Daoy (cell line): ENCODE measurements at regions not wholly inside any gene's neighbourhood (a gene's known extent, or its start where the extent isn't known, plus 50 kb on each side); places are given as distances from the start of the nearest gene placed in this dataset.

Experiments
- DNase-seq: peaks from one replicate; pipeline ENCODE4 v3.0.0-alpha.2; 2015; ENCODE audit warnings: low read depth

DNA sequence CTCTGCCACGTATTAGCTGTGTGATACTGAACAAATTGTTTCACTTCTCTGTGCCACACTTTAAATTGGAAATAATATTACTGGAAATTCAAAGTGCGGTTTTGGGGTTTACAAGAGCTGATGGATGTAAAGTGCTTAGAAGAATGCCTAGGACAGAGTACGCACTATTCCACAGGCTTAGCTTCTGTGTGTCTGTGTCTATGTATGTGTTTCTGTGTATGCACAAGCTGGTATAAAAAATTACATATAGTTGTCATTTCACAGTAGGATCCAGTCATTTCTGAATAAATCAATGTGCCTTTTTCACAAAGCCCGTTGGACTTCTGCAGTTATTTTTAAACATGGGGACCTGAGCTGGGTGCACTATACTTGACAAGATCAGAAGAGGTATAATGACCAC is 370.4 kb downstream of the TUSC7 start:
- DNase-seq = no peak

DNA sequence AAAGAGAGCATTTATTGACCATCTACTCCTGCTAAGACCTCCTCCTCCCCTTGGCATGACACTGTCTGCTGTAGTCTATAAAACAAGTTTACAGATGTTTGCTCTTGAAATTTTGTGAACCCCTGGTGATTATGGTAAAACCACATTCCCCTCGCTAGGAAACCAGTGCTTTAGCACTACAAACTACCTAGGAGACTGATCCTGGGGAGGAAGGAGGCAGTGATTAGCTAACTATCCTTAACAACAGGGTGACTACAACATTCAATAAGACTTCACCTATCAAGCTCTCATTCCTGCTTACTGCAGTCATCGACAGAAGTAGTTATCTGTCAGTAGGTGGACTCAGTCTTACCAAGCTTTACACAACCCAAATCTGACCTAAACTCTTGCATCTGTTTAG is 371.3 kb downstream of the TUSC7 start:
- no peak for DNase-seq

DNA sequence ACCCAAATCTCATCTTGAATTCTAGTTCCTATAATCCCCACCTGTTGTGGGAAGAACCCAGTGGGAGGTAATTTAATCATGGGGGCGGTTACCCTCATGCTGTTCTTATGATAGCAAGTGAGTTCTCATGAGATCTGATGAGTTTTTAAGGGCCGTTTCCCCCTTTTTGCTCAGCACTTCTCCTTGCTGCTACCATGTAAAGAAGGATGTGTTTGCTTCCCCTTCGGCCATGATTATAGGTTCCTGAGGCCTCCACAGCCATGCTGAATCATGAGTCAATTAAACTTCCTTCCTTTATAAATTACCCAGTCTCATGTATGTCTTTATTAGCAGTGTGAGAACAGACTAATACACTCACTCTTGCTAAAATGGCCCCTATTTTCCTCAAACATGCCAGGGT is 374.7 kb downstream of the TUSC7 start:
- no peak for DNase-seq

DNA sequence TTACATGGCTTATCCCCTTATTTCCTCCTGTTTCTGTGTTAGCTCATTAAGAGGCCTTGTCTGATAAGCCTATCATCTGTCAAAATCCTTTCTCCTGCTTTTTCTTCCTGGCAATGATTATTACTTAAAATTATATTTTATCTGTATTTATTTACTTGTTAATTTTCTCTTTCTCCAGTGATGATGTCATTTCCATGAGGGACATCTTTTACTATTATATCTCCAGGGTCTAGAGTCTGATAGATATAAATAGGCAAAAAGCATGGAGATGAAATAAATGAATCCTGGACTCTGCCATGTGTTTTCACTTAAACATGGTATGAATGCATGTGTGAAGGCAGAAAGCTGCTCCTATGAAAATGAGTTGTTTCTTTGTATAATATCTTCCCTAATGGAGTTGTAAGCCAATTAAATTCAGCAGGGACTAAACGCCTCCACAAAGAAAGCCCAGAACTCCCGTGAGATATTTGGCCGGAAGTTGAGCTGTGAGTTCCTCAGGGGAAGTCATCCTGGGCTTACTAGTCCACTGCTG is 375.2 kb downstream of the TUSC7 start:
- DNase-seq = no peak

DNA sequence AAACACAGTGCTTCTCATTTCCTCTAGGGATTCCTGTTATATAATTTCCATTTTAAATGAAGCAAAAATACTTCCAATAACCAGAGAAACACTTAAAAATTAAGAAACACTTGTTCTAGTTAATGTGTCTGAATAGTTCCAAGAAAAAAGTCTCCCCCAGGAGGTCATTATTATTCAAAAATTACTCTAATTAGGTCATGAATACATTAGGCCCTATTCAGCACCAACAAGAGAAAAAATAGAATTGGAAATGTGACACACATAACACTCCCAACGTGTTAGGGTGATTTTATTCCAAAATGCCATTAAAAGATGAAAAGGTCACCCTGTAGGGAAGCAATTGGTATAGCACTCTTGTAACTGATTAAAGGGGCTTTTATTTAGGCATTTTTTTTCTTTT is 382.1 kb downstream of the TUSC7 start:
- DNase-seq = no peak

DNA sequence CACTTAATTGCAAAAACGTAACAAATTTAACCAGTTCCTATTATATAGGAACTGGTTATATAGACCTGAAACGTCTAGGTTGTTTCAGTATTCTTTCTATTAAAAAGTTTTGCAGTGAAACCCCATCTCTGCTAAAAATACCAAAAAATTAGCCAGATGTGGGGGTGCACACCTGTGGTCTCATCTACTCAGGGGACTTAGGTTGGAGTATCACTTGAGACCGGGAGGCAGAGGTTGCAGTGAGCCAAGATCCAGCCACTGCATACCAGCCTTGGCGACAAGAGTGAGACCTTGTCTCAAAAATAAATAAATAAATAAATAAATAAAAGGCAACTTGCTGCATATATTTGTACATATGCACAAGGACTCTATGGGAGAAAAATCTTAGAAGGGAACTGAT is 387.0 kb downstream of the TUSC7 start:
- DNase-seq = no peak

DNA sequence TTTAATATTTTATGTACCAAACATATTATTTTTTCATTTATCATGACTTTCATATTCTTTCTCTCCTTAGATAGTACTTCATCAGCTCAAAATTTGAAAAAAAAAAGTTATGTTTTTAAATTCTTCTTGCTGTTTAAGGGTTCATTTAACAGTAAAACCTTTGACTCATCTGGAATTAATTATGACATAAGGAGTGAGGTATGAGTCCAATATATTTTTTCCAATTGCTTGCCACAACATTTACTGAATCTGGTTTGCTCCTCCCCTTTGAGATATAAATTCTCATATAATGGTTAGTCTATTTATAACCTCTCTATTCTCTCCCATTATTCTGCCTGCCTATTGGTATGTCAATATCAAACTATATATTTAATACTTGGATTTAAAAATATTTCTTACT is 387.8 kb downstream of the TUSC7 start:
- no peak for DNase-seq

DNA sequence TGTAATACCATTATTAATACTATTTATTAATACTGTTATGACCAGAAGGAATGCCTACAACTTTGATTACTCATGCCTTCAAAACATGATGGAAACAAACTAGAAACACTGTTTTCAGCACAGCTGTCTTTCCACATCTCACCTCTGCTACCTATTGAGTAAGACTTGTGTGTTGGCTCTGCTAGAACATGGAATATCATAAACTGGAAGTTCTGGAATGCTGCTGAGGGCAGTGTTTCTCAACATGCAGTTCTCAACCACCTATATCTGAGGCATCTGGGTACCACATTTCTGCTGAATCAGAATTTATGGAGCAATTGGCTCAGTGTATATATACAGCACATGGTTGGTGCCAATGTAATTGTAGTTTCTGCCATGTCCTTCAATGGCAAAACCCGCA is 392.1 kb downstream of the TUSC7 start:
- no peak for DNase-seq

DNA sequence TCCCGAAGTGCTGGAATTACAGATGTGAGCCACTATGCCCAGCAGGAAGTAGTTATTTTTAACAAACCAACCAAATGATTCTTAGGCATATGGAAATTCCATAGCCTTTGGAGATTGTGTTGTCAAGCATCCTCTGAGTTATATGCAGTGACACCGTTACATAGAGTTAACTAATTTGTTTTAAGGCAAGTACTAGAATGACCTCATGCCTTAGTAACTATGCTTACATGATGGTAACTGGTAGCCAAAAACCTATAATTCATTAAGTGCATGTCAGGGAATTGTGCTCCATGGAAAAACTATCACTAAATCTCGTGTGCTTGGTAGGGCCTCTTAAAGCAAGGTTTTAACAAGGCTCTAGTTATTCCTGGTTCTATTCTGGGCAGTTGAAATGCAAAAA is 392.8 kb downstream of the TUSC7 start:
- no peak for DNase-seq

DNA sequence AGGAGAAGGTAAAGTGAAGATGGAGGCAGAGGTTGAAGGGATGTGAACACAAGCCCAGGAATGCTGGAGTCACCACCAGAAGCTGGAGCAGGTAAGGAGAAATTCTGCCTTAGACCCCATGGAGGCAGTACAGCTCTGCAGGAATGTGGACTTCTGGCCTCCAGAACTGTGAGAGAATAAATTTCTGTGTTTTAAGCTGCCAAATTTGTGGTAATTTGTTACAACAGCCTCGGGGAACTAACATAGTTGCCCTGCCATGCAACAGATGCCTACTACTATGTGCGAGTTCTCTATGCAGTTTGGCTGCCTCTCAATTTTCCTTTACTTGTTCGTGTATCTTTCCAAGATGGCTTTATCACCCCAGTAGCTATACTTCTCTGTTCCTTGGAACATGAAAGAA is 394.1 kb downstream of the TUSC7 start:
- no peak for DNase-seq

DNA sequence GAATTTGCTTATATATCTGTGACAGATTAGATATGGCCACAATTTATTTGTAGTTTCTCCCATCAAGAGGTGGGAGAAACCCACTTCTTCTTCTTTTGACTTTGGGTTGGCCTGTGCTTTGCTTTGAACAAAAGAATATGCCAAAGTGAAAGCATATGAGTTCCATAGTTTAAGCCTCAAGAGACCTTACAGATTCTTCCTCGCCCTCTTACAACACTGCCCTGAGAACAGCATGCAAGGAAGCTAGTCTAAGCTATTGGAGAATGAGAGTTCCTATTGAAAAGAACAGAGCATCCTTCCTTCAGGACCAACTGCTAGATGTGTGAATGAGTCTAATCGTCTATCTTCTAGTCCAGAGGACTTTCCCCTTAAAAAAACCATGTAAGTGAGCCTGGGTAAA is 394.8 kb downstream of the TUSC7 start:
- no peak for DNase-seq

DNA sequence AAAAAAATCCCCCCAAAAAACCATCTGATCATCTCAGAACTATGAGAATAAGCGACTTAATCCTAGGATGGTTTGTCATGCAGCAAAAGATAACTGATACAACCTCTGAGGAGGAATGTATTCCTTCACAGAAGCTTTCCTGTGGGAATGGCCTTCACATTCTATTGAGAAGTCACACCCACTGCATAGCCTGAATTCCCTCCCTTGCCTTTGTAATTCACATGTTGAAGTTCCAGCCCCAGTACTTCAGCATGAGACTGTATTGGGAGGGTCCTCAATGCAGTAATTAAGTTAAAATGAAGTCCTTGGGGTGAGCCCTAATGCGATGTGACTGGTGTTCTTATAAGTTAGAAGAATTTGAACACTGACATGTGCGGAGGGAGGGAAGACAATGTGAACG is 395.2 kb downstream of the TUSC7 start:
- DNase-seq = no peak

DNA sequence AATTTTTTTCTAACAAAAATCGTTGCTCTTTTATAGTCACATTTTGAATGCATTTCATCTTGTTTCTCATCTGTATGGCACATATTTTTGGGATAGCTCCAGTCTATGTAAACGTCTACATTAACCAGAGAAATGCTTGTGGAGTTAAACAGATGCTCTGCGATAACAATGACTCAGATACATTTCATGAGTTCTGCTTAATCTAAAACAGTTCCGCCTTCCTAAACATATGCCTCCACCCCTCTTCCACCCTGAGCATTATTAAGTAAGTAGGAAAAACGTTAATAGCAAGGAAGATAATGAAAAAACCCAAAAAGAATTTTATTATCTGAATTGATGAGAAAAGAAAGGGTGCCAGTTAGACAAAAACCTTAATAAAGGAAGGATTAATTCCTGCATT is 396.1 kb downstream of the TUSC7 start:
- DNase-seq = no peak

DNA sequence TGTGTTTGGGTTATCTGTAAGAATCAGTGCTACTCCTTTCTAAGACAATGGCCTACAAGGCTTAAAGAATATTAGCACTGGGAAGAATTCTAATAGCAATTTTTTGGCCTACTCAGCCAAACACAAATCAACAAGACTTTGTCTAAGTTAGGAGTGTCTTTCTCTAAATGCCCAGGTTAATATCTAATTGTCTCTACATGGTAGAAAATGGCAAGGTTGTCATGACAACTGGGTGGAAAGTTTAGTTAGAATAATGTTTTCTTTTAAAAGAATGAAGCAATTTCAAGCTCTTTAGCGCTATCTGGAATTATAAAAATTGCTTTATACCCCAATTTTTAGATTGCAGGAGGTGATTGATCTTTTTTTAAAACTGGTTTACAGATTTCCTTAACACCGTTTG is 396.8 kb downstream of the TUSC7 start:
- no peak for DNase-seq

DNA sequence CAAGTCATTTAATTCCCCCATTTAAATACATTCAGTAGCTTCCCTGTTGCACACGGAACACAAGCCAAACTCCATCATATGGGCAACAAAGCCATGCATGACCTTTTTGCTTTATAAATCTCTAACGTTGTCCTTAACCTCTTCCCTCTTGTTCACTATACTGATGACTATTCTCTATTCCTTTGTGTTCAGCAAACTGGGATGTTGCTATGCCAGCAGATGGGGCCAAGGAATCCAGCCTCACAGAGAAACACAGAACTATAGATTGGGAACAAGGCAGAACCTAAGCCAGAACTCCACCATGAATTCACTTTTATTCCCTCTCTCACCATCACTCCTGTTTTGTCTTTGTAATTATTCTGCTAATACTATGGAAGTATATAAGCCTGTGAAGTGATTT is 398.4 kb downstream of the TUSC7 start:
- no peak for DNase-seq

DNA sequence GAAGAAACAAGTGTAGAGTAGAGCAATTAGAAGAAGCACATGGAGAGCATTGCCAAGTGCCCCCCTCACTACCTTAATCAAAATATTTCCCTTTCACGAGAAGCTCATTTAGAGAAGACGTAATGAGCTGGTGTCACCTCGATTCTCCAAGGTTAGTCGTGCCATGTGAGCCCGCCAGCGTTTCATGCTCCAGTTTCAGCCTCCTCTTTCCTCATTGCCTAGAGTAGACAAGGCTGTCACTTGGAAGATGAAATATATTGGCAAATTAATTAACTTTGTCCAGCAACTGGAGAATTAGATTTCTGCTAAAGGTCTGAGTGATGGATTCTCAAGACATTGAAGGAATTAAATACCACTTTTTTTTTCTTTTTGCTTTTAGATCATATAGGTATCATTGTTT is 399.6 kb downstream of the TUSC7 start:
- no peak for DNase-seq

DNA sequence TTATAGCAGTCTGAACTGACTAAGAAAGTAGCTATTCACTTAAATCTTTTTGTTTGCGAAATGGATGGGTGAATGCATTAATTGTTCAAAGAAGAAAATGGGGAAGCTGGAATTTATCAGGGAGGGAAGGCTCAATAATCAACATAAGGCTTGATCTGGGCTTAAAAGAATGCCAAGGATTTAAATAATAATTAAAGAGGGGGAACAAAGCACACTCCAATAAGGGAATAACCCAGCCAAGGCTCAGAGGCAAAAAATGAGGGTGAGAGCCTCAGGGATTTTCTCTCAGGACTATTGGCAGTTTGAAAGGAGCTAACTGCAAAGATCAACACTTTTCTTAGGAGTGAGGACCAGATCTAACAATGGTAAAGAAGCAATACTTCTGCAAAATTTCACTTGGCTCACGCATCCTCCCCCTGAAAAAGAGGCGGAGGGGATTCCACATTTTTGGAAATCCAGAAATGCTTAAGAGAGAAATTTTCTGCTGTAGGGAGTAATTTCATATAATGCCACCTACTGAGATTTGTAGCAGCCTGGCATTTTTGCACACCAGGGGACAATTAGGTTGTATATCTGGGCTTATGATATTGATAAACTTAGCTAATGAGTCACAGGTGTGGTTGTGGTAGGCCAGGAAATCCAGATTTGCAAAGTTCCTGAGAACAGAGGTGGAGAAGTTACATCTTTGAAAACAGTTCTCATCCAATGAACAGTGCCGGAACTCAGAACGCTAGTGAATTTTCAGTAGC is 405.1 kb downstream of the TUSC7 start:
- no peak for DNase-seq

DNA sequence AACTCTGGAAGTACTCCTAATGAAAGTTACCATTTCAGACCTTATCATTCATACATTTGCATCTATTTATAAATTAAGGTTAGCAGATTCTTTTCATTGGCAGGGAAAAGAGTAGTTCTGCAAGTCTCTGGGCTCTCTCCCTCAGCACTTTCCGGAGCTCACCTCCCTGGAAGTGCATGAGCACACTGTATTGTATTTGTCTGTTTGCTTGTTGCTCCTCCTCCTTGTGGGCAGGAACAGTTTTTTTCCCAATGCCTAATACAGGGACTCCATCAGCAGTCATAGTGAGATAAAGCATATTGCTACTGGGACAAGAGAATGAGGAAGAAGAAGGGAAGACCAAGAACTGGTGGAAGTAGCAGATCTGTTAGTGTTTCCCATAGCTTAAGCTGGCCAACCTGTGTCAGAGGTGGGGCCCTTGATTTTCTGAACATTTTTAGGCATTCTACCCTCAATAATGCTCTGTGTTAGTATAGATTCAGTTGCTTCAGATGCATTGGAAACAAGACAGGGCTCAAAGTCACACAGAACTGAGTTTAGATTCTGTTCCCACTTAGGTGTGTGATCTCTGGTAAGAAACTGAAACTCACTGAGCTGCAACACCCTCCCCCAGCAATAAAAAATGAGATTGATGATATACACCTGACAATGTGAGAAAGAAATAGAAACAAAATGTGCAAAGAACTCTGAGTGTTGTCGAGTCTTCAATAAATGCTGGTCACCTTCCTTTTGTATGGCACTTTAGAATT is 407.8 kb downstream of the TUSC7 start:
- DNase-seq = no peak

DNA sequence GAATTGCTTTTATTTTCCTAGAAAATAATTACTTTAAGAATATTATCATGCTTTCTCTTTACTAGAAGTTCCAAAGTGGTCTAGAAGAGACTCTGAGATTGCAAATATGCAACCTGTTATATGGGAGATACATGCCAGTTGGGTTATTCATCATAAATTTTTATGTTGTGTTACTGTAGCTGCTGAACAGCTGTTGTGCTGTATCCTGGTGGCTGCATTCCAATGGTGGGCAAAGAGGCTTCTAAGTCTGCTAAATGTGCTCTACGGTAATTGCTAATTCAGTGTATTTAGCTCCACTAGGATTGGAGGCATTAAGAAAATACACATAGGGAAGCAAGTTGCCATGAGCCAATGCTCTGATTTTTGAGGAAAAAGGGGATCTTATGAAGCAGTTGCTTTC is 409.0 kb downstream of the TUSC7 start:
- DNase-seq = no peak

DNA sequence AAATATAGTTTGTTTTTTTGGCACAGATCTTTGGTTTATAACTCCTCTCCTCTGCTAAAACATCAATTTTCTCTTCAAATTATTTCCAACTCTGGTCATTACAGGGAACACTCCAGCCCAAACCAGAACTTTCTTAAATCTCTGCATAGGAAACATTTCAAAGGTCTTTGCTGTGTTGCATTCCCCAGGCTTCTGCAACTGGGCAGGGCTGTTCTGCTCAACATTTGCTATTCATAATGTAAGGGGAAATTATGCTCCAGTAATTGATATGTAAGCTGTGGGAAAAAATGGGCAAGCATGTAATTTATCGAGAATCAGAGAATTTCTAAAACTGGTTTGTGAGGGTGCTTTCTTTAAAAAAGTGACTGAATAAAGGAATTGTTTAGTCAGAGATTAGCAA is 410.4 kb downstream of the TUSC7 start:
- DNase-seq = no peak

DNA sequence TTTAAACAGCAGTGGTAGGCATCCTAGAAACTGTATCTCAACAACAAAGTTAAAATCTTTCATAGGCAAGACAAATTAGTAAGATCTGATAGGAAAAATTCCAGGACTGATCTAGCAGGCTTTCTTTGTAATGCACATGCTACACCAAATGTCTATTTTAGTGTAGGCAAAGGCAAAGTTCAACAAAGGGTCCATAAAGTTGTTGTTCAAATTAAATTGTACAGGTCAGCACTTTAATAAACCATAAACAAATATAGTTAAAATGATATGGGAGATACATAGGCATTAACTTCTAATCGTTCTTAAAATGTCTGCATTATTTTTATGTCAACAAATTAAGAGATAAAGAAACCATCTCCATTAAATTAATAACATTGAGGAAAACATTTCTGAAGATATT is 413.0 kb downstream of the TUSC7 start:
- DNase-seq = no peak

DNA sequence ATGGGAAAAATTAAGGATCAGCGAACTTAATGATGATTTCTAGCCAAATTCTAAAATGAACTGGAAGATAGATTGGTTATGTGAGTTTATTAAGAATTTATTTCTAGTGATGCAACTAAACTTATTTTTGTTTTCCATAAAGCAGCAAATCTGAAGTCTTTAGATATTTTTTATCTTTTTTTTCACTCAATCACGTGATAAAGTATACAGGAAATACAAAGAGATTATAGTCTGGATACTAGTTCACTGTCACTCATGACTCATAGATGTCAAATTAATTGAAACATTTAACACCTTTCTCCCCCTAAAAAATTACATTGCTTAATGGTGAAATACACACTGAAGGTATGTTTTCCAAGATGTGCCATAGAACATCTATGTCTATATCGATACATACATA is 416.9 kb downstream of the TUSC7 start:
- no peak for DNase-seq

DNA sequence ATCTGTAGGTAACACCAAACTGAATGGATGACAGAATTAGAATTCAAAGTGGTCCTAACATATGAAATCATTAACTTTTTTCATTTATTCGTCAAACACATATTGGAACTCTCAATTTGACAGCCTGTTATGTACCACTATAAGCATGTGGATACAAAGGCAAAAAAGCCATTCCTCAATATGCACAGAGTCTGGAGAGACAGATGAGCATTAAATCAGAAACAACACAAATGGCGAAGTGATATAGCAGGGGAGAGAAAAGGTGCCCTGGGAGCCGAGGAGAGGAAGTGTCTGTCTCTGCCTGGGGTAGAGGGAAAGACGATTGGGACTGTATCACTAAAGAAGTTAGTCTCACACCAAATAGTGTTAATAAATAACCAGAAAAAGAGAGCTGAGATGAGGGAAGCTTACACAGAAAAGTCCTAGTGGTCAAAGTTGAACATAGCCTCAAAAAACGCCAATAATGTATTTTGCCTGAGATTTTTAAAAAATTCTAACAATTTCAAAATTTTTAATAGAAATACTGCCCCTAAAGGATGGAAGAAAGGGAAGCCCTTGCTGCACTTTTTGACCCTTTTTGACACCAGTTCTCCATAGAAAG is 417.5 kb downstream of the TUSC7 start:
- no peak for DNase-seq
